ENCODE measurements at regions not wholly inside any gene's neighbourhood (a gene's known extent, or its start where the extent isn't known, plus 50 kb on each side); places are given as distances from the start of the nearest gene placed in this dataset.

GRCh38 chr1:187079330-187079729, 250.6 kb downstream of the PLA2G4A start:
- no peak for TF ChIP-seq CTCF (IDR thresholded peaks at IDR 0.05; ENCODE audit: borderline replicate concordance, extremely low read depth, insufficient read depth)
- no peaks in the 10 kb centered on the region for H3K36me3 ChIP-seq (ENCODE audit: control insufficient read depth in 2 of 3, insufficient read depth in 3 of 3, low read length in 3 of 3)
- H3K9me3 ChIP-seq (ENCODE audit: control insufficient read depth in 2 of 3, insufficient read depth in 1 of 3, low read length in 3 of 3), result no peaks in the 10 kb centered on the region
- H3K27ac ChIP-seq (ENCODE audit: low read depth in 2 of 2, low read length in 2 of 2), result no peak overlapping the region
- H3K27me3 ChIP-seq (ENCODE audit: control insufficient read depth, insufficient read depth, low read length), result no peaks in the 10 kb centered on the region
- H3K4me3 ChIP-seq (ENCODE audit: low read length in 3 of 3), result no peak overlapping the region
- no peak for DNase-seq
- intact Hi-C loops (cut with DNase I), result no loop called here
- no peak overlapping the region for H3K9ac ChIP-seq (ENCODE audit: low read length in 3 of 3)
- FAIRE-seq, result no peak
- no peaks in the 10 kb centered on the region for H3K4me1 ChIP-seq (ENCODE audit: control insufficient read depth in 2 of 3, insufficient read depth in 2 of 3, low read depth in 1 of 3, low read length in 3 of 3)

GRCh38 chr1:187091666-187092065, 262.9 kb downstream of the PLA2G4A start:
- TF ChIP-seq CTCF (IDR thresholded peaks at IDR 0.05; ENCODE audit: borderline replicate concordance, extremely low read depth, insufficient read depth), result no peak
- Histone ChIP-seq H3K4me1 (ENCODE audit: control insufficient read depth in 2 of 3, insufficient read depth in 2 of 3, low read depth in 1 of 3, low read length in 3 of 3) (no peaks in the 10 kb centered on the region), H3K27ac (ENCODE audit: low read depth in 2 of 2, low read length in 2 of 2) (no peak overlapping the region), H3K27me3 (ENCODE audit: control insufficient read depth, insufficient read depth, low read length) (no peaks in the 10 kb centered on the region), H3K9me3 (ENCODE audit: control insufficient read depth in 2 of 3, insufficient read depth in 1 of 3, low read length in 3 of 3) (peaks cover 0 to 3% (median 0%) of the 10 kb centered on the region in 3 donors), H3K36me3 (ENCODE audit: control insufficient read depth in 2 of 3, insufficient read depth in 3 of 3, low read length in 3 of 3) (no peaks in the 10 kb centered on the region), H3K4me3 (ENCODE audit: low read length in 3 of 3) (no peak overlapping the region), H3K9ac (ENCODE audit: low read length in 3 of 3) (no peak overlapping the region)
- intact Hi-C loops (cut with DNase I), result no loop called here
- DNase-seq (no peak), FAIRE-seq (no peak)

- DNase-seq (no peak), FAIRE-seq (no peak)
- H3K9ac ChIP-seq (ENCODE audit: low read length in 3 of 3), result no peak overlapping the region
- H3K27ac ChIP-seq (ENCODE audit: low read depth in 2 of 2, low read length in 2 of 2), result no peak overlapping the region
- TF ChIP-seq CTCF (IDR thresholded peaks at IDR 0.05; ENCODE audit: borderline replicate concordance, extremely low read depth, insufficient read depth), result no peak
- H3K9me3 ChIP-seq (ENCODE audit: control insufficient read depth in 2 of 3, insufficient read depth in 1 of 3, low read length in 3 of 3), result peaks cover 0 to 5% (median 0%) of the 10 kb centered on the region in 3 donors
- intact Hi-C loops (cut with DNase I), result no loop called here
- no peaks in the 10 kb centered on the region for H3K27me3 ChIP-seq (ENCODE audit: control insufficient read depth, insufficient read depth, low read length)
- no peaks in the 10 kb centered on the region for H3K4me1 ChIP-seq (ENCODE audit: control insufficient read depth in 2 of 3, insufficient read depth in 2 of 3, low read depth in 1 of 3, low read length in 3 of 3)
- no peak overlapping the region for H3K4me3 ChIP-seq (ENCODE audit: low read length in 3 of 3)
- no peaks in the 10 kb centered on the region for H3K36me3 ChIP-seq (ENCODE audit: control insufficient read depth in 2 of 3, insufficient read depth in 3 of 3, low read length in 3 of 3)
These were observed 263.4 kb downstream of the PLA2G4A start for GRCh38 chr1:187092104-187092503.

GRCh38 chr1:187096689-187097088, 267.9 kb downstream of the PLA2G4A start:
- Histone ChIP-seq H3K27me3 (ENCODE audit: control insufficient read depth, insufficient read depth, low read length) (no peaks in the 10 kb centered on the region), H3K4me1 (ENCODE audit: control insufficient read depth in 2 of 3, insufficient read depth in 2 of 3, low read depth in 1 of 3, low read length in 3 of 3) (no peaks in the 10 kb centered on the region), H3K9me3 (ENCODE audit: control insufficient read depth in 2 of 3, insufficient read depth in 1 of 3, low read length in 3 of 3) (peaks cover 0 to 2% (median 0%) of the 10 kb centered on the region in 3 donors), H3K9ac (ENCODE audit: low read length in 3 of 3) (no peak overlapping the region), H3K27ac (ENCODE audit: low read depth in 2 of 2, low read length in 2 of 2) (no peak overlapping the region), H3K36me3 (ENCODE audit: control insufficient read depth in 2 of 3, insufficient read depth in 3 of 3, low read length in 3 of 3) (no peaks in the 10 kb centered on the region), H3K4me3 (ENCODE audit: low read length in 3 of 3) (no peak overlapping the region)
- DNase-seq (no peak), FAIRE-seq (no peak)
- no peak for TF ChIP-seq CTCF (IDR thresholded peaks at IDR 0.05; ENCODE audit: borderline replicate concordance, extremely low read depth, insufficient read depth)
- intact Hi-C loops (cut with DNase I), result no loop called here
